ENCODE measurements at regions not wholly inside any gene's neighbourhood (a gene's known extent, or its start where the extent isn't known, plus 50 kb on each side); places are given as distances from the start of the nearest gene placed in this dataset.

GRCh38 chr9:105051897-105052296, 123.9 kb upstream of the ABCA1 start:
- Histone ChIP-seq H3K4me3 (ENCODE audit: low read length) (no peak overlapping the region), H2AFZ (ENCODE audit: low read depth, low read length) (no peak overlapping the region), H3K9ac (ENCODE audit: low read length) (no peak overlapping the region), H3K36me3 (replicated peaks; ENCODE audit: low read depth, low read length) (peaks cover 5% of the 10 kb centered on the region), H3K9me3 (ENCODE audit: insufficient read depth, low read length) (peaks cover 9% of the 10 kb centered on the region; the same call in 1 of the 2 replicates), H4K20me1 (ENCODE audit: insufficient read depth, low read length) (no peaks in the 10 kb centered on the region), H3K79me2 (ENCODE audit: low read length) (no peaks in the 10 kb centered on the region), H3K27me3 (ENCODE audit: low read depth, low read length) (no peaks in the 10 kb centered on the region), H3K27ac (ENCODE audit: low read length) (no peak overlapping the region), H3K4me1 (ENCODE audit: low read length) (peaks cover 20% of the 10 kb centered on the region), H3K4me2 (ENCODE audit: low read length) (no peak overlapping the region)
- TF ChIP-seq CTCF (IDR thresholded peaks at IDR 0.05; ENCODE audit: low read depth, low read length), result no peak
- no peak for TF ChIP-seq EZH2phosphoT487 (IDR thresholded peaks at IDR 0.05; ENCODE audit: low read depth)

DNA sequence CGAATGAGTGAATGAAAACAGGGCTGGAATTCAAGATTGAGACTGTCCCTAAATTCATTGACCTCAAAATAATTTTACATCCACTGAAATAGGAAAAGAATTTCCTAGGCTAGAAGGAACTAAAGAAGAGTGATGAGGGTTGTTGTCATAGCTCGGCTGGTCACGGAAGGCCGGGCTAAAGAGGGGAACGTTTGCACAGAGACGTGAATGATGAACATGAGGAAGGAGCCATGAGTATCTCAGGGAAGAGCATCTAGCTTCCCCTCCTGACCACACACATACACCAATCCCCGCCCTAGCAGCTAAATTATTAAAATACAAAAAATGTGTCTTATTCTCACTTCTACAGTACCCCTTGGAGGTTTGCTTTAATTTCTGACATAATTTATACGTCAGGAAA, 124.4 kb upstream of the ABCA1 start:
- Histone ChIP-seq H3K27me3 (ENCODE audit: low read depth, low read length) (no peaks in the 10 kb centered on the region), H3K79me2 (ENCODE audit: low read length) (no peaks in the 10 kb centered on the region)

GRCh38 chr9:105053209-105053652, 125.3 kb upstream of the ABCA1 start:
- Histone ChIP-seq H3K4me1 (ENCODE audit: low read length) (peaks cover 20% of the 10 kb centered on the region), H3K27ac (ENCODE audit: low read length) (0 out of 2 replicates have a peak overlapping the region, but pooled peaks have one; percentile 1), H3K4me2 (ENCODE audit: low read length) (peak overlapping the region; percentile 19; the same call in 1 of the 2 replicates), H3K4me3 (ENCODE audit: low read length) (no peak overlapping the region), H2AFZ (ENCODE audit: low read depth, low read length) (no peak overlapping the region), H3K27me3 (ENCODE audit: low read depth, low read length) (no peaks in the 10 kb centered on the region), H3K79me2 (ENCODE audit: low read length) (no peaks in the 10 kb centered on the region), H4K20me1 (ENCODE audit: insufficient read depth, low read length) (no peaks in the 10 kb centered on the region), H3K36me3 (replicated peaks; ENCODE audit: low read depth, low read length) (peaks cover 5% of the 10 kb centered on the region), H3K9me3 (ENCODE audit: insufficient read depth, low read length) (peaks cover 9% of the 10 kb centered on the region; the same call in 1 of the 2 replicates), H3K9ac (ENCODE audit: low read length) (no peak overlapping the region)
- TF ChIP-seq CTCF (IDR thresholded peaks at IDR 0.05; ENCODE audit: low read depth, low read length), result no peak
- no peak for TF ChIP-seq EZH2phosphoT487 (IDR thresholded peaks at IDR 0.05; ENCODE audit: low read depth)

More for the DNA sequence above, 124.4 kb upstream of the ABCA1 start:
- no peak overlapping the region for H3K4me3 ChIP-seq (ENCODE audit: low read length)
- peaks cover 9% of the 10 kb centered on the region; the same call in 1 of the 2 replicates for H3K9me3 ChIP-seq (ENCODE audit: insufficient read depth, low read length)
- H3K27ac ChIP-seq (ENCODE audit: low read length), result no peak overlapping the region
- H3K4me2 ChIP-seq (ENCODE audit: low read length), result no peak overlapping the region
- H3K9ac ChIP-seq (ENCODE audit: low read length), result no peak overlapping the region
- no peaks in the 10 kb centered on the region for H4K20me1 ChIP-seq (ENCODE audit: insufficient read depth, low read length)
- H3K36me3 ChIP-seq (replicated peaks; ENCODE audit: low read depth, low read length), result peaks cover 5% of the 10 kb centered on the region
- H3K4me1 ChIP-seq (ENCODE audit: low read length), result peaks cover 20% of the 10 kb centered on the region
- H2AFZ ChIP-seq (ENCODE audit: low read depth, low read length), result no peak overlapping the region
- no peak for TF ChIP-seq CTCF (IDR thresholded peaks at IDR 0.05; ENCODE audit: low read depth, low read length)
- no peak for TF ChIP-seq EZH2phosphoT487 (IDR thresholded peaks at IDR 0.05; ENCODE audit: low read depth)

- Histone ChIP-seq H3K4me2 (ENCODE audit: low read length) (no peak overlapping the region), H3K4me3 (ENCODE audit: low read length) (no peak overlapping the region), H4K20me1 (ENCODE audit: insufficient read depth, low read length) (no peaks in the 10 kb centered on the region), H3K79me2 (ENCODE audit: low read length) (no peaks in the 10 kb centered on the region), H3K36me3 (replicated peaks; ENCODE audit: low read depth, low read length) (peaks cover 5% of the 10 kb centered on the region), H3K9me3 (ENCODE audit: insufficient read depth, low read length) (peaks cover 9% of the 10 kb centered on the region; the same call in 1 of the 2 replicates), H3K27ac (ENCODE audit: low read length) (no peak overlapping the region), H3K27me3 (ENCODE audit: low read depth, low read length) (no peaks in the 10 kb centered on the region), H3K4me1 (ENCODE audit: low read length) (peaks cover 20% of the 10 kb centered on the region), H3K9ac (ENCODE audit: low read length) (no peak overlapping the region), H2AFZ (ENCODE audit: low read depth, low read length) (no peak overlapping the region)
- no peak for TF ChIP-seq CTCF (IDR thresholded peaks at IDR 0.05; ENCODE audit: low read depth, low read length)
- no peak for TF ChIP-seq EZH2phosphoT487 (IDR thresholded peaks at IDR 0.05; ENCODE audit: low read depth)
Measured at GRCh38 chr9:105054491-105054890, 126.5 kb upstream of the ABCA1 start.
